Loucy (cell line): ENCODE measurements at regions not wholly inside any gene's neighbourhood (a gene's known extent, or its start where the extent isn't known, plus 50 kb on each side); places are given as distances from the start of the nearest gene placed in this dataset.

ENCODE experiments used
- H2AFZ ChIP-seq: fragments of 200-600 bp; sonication (generic); 2 replicates; pipeline ENCODE4 v1.6.0; 2016; ENCODE audit warnings: antibody characterized with exemption, mild to moderate bottlenecking, low read length, moderate library complexity
- H3F3A ChIP-seq: fragments of 200-600 bp; 2 replicates; pipeline ENCODE4 v1.6.0; 2016; ENCODE audit warnings: antibody characterized with exemption, low read depth, mild to moderate bottlenecking
- H3K27me3 ChIP-seq: fragments of 200-600 bp; sonication (generic); 2 replicates; pipeline ENCODE4 v1.6.1; 2014; ENCODE audit warnings: low read length, mild to moderate bottlenecking; ENCODE audit not compliant: insufficient read depth, poor library complexity, severe bottlenecking
- H3K36me3 ChIP-seq: fragments of 200-600 bp; sonication (generic); 2 replicates; pipeline ENCODE4 v1.6.1; 2016; ENCODE audit warnings: low read length; ENCODE audit not compliant: insufficient read depth
- H3K4me1 ChIP-seq: fragments of 200-600 bp; sonication (generic); 2 replicates; pipeline ENCODE4 v1.5.1; 2014; ENCODE audit warnings: low read length, mild to moderate bottlenecking; ENCODE audit not compliant: insufficient read depth, poor library complexity, severe bottlenecking
- H3K4me2 ChIP-seq: fragments of 200-600 bp; sonication (generic); 2 replicates; pipeline ENCODE4 v1.6.0; 2014; ENCODE audit warnings: antibody characterized with exemption, low read length, low read depth, mild to moderate bottlenecking; ENCODE audit not compliant: poor library complexity, severe bottlenecking
- H3K4me3 ChIP-seq: fragments of 200-600 bp; sonication (generic); 2 replicates; pipeline ENCODE4 v1.5.1; 2014; ENCODE audit warnings: low read length, mild to moderate bottlenecking, mixed read lengths; ENCODE audit not compliant: poor library complexity, severe bottlenecking
- H3K79me2 ChIP-seq: fragments of 200-600 bp; sonication (generic); 2 replicates; pipeline ENCODE4 v1.6.1; 2014; ENCODE audit warnings: low read length; ENCODE audit not compliant: insufficient read depth
- H3K9ac ChIP-seq: fragments of 200-600 bp; sonication (generic); 2 replicates; pipeline ENCODE4 v1.6.0; 2014; ENCODE audit warnings: mild to moderate bottlenecking, low read depth, low read length, moderate library complexity; ENCODE audit not compliant: poor library complexity, severe bottlenecking
- H3K9me2 ChIP-seq: fragments of 200-600 bp; sonication (generic); replicated peaks from 2 replicates; pipeline ENCODE4 v1.6.1; 2016; ENCODE audit warnings: low read depth, low read length, mixed read lengths
- H3K9me3 ChIP-seq: fragments of 200-600 bp; sonication (generic); 2 replicates; pipeline ENCODE4 v1.6.1; 2014; ENCODE audit warnings: mild to moderate bottlenecking, antibody characterized with exemption, low read length, low read depth; ENCODE audit not compliant: insufficient read depth
- H4K20me1 ChIP-seq: fragments of 200-600 bp; sonication (generic); 2 replicates; pipeline ENCODE4 v1.6.0; 2014; ENCODE audit warnings: antibody characterized with exemption, low read length, mild to moderate bottlenecking; ENCODE audit not compliant: insufficient read depth, poor library complexity, severe bottlenecking
- CTCF ChIP-seq: fragments of 200-600 bp; sonication (generic); conservative IDR thresholded peaks from 2 replicates; pipeline ENCODE4 v1.5.1; 2014; ENCODE audit warnings: mild to moderate bottlenecking, antibody characterized with exemption, low read length
- EZH2phosphoT487 ChIP-seq: fragments of 200-600 bp; IDR thresholded peaks from 2 replicates; pipeline ENCODE4 v1.6.1; 2018; ENCODE audit warnings: antibody characterized with exemption, mild to moderate bottlenecking, moderate library complexity, borderline replicate concordance

DNA sequence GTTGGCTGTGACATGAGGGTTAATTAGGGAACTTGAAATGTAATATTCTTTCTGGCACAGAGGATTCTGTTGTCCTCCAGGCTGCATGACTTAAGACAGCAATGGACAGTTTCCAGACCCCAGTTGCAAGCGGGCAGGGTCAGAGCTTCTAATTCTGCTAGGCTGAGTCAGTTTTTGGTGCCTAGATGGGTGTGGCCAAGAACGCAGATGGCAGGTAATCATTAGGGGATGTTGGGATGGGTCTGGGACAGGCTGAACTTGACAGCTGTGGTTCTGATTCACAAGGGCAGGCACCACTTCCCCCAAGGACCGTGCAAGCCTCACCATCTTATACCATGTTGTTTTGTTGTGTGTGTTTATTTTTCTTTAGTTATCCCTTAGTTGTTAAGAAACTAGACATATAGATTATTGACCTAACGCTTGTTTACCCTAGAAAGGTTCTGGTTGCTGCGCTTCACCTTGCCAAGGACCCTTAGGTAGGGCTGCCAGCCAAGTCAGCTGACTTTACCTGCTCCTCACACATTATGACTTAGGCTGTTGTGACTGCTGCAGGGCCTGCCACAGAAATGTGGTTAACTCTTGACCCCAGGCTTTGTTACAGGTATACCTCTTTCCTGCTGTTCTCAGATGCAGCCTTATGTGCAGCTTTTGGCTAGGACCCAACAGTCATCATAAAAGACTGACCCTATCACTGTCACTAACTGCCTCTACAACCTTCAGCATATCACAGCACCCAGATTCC lies 117.7 kb upstream of the KLF12 start:
- Histone ChIP-seq H3K27me3 (no peaks in the 10 kb centered on the region), H3K79me2 (no peaks in the 10 kb centered on the region), H3K4me2 (no peak overlapping the region), H3K36me3 (no peaks in the 10 kb centered on the region), H3K9me2 (no peaks in the 10 kb centered on the region), H3K9ac (no peak overlapping the region), H3K4me3 (no peak overlapping the region), H2AFZ (no peak overlapping the region), H3K9me3 (no peaks in the 10 kb centered on the region), H4K20me1 (no peaks in the 10 kb centered on the region), H3K4me1 (peaks cover 3% of the 10 kb centered on the region), H3F3A (no peaks in the 10 kb centered on the region)
- TF ChIP-seq CTCF (no peak), EZH2phosphoT487 (no peak)

- H3K9me3 ChIP-seq, result no peaks in the 10 kb centered on the region
- TF ChIP-seq CTCF, result no peak
- no peak for TF ChIP-seq EZH2phosphoT487
- H3K4me3 ChIP-seq, result no peak overlapping the region
- no peaks in the 10 kb centered on the region for H3K9me2 ChIP-seq
- no peaks in the 10 kb centered on the region for H3F3A ChIP-seq
- peaks cover 3% of the 10 kb centered on the region for H3K4me1 ChIP-seq
- H2AFZ ChIP-seq, result no peak overlapping the region
- no peaks in the 10 kb centered on the region for H4K20me1 ChIP-seq
- H3K27me3 ChIP-seq, result no peaks in the 10 kb centered on the region
- no peaks in the 10 kb centered on the region for H3K79me2 ChIP-seq
- H3K9ac ChIP-seq, result no peak overlapping the region
- no peaks in the 10 kb centered on the region for H3K36me3 ChIP-seq
- no peak overlapping the region for H3K4me2 ChIP-seq
Observed at GRCh38 chr13:74250738-74251190, 116.6 kb upstream of the KLF12 start.

DNA sequence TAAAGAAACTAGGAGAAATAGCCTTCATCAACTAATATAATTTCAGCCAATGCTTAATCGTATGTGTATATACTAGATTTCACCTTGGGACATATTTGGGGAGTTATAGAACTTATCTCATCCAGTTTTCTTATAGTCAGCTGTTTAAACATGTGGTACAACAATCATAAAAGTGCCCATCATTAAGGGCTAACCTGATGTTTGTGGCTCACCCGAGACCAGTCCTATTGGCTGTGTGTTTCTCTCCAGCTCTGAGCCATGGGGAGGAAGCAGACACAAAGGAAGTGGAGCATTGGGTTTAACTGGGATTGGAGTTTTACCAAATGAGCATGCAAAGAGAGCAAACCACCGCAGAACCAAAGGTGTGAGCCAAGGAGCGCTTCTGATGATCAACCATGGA lies 114.3 kb upstream of the KLF12 start:
- no peaks in the 10 kb centered on the region for H3K79me2 ChIP-seq
- H2AFZ ChIP-seq, result no peak overlapping the region
- H3K36me3 ChIP-seq, result no peaks in the 10 kb centered on the region
- no peak for TF ChIP-seq EZH2phosphoT487
- no peak for TF ChIP-seq CTCF
- no peak overlapping the region for H3K4me3 ChIP-seq
- H3K9ac ChIP-seq, result no peak overlapping the region
- no peak overlapping the region for H3K4me2 ChIP-seq
- H3K27me3 ChIP-seq, result no peaks in the 10 kb centered on the region
- H4K20me1 ChIP-seq, result no peaks in the 10 kb centered on the region
- no peaks in the 10 kb centered on the region for H3K9me2 ChIP-seq
- peaks cover 7% of the 10 kb centered on the region for H3K4me1 ChIP-seq
- no peaks in the 10 kb centered on the region for H3K9me3 ChIP-seq
- no peaks in the 10 kb centered on the region for H3F3A ChIP-seq
